ENCODE measurements at regions not wholly inside any gene's neighbourhood (a gene's known extent, or its start where the extent isn't known, plus 50 kb on each side); places are given as distances from the start of the nearest gene placed in this dataset.

GRCh38 chr1:239944666-239945065 lies 147.0 kb upstream of the FMN2 start:
- TF ChIP-seq CTCF (IDR thresholded peaks at IDR 0.05; ENCODE audit: low read depth, low read length) (no peak), EZH2phosphoT487 (IDR thresholded peaks at IDR 0.05; ENCODE audit: low read depth) (no peak)
